Fibroblast of villous mesenchyme (primary cell): ENCODE measurements at regions not wholly inside any gene's neighbourhood (a gene's known extent, or its start where the extent isn't known, plus 50 kb on each side); places are given as distances from the start of the nearest gene placed in this dataset.

Source experiments
- DNase-seq: peaks from one replicate; pipeline ENCODE4 v3.0.0-alpha.2; 2010; ENCODE audit warnings: low read depth
- H3K4me3 ChIP-seq: 2 replicates; pipeline ENCODE4 v1.5.1; 2011; ENCODE audit warnings: low read depth, mild to moderate bottlenecking, low read length
- TF ChIP-seq, protein P1 (sequence below): IDR thresholded peaks from 2 replicates; pipeline ENCODE4 v1.5.1; 2012; ENCODE audit warnings: low read depth, mild to moderate bottlenecking, low read length; ENCODE audit not compliant: insufficient read depth

DNA sequence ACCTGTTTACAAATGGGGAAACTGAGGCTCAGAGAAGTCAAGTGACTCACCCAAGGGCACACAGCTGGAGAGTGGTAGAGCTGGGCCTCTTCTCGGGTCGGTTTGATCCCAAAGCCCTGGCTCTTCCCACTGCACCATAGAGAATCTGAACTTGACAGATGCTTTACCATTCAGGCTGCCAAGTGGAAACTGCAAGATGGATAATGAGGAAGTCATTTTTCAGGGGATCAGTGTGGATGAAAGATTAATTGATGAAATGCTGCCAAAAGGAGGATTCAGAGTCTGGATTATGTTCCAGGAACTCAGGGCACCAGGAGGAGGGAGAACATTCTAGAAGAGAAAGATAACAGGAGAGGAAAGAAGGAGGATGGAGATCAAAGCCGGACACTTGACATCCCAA is 185.9 kb upstream of the ZBED5 start:
- TF ChIP-seq, protein P1, sequence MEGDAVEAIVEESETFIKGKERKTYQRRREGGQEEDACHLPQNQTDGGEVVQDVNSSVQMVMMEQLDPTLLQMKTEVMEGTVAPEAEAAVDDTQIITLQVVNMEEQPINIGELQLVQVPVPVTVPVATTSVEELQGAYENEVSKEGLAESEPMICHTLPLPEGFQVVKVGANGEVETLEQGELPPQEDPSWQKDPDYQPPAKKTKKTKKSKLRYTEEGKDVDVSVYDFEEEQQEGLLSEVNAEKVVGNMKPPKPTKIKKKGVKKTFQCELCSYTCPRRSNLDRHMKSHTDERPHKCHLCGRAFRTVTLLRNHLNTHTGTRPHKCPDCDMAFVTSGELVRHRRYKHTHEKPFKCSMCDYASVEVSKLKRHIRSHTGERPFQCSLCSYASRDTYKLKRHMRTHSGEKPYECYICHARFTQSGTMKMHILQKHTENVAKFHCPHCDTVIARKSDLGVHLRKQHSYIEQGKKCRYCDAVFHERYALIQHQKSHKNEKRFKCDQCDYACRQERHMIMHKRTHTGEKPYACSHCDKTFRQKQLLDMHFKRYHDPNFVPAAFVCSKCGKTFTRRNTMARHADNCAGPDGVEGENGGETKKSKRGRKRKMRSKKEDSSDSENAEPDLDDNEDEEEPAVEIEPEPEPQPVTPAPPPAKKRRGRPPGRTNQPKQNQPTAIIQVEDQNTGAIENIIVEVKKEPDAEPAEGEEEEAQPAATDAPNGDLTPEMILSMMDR: no peak
- H3K4me3 ChIP-seq: no peak overlapping the region
- DNase-seq: no peak

DNA sequence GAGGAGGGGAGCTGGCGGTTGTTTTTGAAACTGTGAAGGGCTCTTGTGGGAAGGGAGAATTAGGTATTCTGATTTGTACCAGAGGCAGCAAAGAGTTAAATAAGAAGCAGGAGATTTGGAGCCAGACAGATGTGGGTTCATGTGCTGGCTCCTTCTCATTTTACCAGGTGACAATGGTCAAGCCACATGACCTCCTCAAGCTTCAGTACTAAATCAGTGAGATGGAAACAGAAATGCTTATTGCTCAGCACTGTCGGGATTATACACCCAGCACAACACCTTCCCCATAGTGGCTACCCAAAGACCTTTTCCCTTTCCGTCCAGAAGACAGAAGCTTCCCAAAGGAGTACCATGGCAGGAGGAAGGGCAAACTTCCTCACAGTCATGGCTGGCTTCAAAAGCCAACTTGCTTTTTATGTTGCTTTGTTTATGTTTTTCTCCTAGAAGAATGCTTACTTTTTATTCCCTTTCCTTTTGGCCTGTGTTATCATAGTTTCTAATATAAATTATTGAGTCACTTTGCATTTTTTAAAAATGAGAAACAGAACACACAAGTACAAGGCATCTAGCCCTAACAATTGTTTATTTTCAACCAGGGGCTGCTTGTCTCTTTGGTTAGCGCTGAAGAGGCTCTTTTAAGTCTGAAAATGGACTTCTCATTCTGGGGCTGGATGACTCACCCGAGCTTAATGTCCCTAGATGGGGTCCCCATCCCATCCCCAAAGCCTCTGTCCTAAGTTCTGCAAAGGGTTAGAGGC is 181.5 kb upstream of the ZBED5 start:
- H3K4me3 ChIP-seq: no peak overlapping the region
- DNase-seq: peak; percentile 60
- TF ChIP-seq, protein P1: no peak

DNA sequence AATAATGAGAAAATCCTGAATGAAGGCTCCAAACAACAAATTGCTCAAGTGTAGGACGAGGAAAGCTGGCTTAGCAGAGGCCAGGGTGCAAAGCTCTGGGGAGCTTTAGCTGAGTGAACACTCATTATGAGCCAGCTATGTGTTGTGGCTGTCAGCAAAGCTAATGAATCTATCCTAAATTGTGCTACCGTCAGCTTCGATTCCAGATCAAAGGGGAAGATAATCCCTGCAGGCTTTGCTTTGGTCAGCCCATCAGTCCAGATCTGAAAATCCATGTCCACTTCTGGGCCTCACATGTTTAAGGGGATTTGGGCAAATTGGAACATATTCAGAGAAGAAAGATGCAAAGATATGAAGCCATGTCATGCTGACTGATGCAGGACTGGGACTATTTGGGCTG is 180.9 kb upstream of the ZBED5 start:
- no peak overlapping the region for H3K4me3 ChIP-seq
- TF ChIP-seq, protein P1: no peak
- no peak for DNase-seq

DNA sequence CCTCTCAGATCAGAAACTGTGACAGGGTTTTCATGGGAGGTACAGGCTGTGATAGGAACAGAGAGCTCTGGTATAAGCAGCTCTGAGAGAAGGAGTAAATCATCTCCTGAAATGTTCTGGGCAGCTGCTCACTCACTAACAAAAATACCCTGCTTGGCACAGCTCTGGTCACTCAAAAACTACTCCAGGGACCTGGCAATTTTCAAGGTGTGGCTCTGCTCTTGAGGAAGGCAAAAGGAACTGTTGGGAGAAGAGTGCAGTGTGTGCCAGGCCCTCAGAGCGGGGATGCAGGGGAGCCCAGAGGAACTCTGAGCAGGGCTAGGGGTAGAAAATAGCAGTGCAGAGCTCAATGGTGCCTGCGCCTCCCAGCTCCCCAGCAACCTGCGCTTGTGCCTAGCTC is 180.5 kb upstream of the ZBED5 start:
- no peak overlapping the region for H3K4me3 ChIP-seq
- no peak for DNase-seq
- TF ChIP-seq, protein P1: no peak

DNA sequence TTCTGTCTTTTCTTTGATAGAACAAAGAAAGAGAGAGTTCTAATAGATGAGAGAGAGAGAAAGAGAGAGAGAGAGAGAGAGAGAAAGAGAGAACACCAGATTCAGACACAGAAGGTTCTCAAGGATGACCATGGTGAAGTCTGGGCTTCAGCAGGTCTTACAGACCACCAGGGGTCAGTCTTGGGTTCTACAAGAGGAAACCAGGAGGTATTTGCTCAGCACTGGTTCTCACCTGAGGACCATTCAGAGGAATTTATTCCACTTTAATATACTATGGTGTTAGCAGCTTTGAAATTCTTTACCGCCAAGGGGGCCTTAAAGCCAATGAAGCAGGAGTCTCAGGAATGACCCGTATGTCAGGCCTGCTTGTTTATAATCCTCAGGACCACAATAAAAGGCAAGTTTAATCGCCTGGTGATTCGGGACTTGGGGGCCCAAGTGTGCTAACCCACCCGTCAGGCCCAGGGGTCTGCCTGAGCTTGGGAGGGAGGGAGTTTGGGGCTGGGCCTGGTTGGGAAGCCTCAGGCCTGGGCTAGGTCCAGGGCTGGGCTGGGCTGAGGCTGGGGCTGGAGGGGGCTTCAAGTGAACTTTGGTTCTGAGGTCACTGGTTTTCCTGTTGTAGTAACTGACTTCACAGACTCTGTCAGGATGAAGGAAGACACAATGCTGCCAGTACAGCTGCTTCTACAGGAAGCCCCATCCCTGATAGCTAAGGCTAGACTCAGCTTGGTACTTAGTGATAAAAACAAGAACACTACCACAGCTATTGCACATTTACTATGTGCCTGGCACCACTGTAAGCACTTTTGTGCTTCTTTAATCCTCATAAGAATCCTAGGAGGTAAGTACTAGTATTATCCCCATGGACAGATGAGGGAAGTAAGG is 179.2 kb upstream of the ZBED5 start:
- DNase-seq: peak; percentile 64
- TF ChIP-seq, protein P1: peak; percentile 68
- H3K4me3 ChIP-seq: no peak overlapping the region

DNA sequence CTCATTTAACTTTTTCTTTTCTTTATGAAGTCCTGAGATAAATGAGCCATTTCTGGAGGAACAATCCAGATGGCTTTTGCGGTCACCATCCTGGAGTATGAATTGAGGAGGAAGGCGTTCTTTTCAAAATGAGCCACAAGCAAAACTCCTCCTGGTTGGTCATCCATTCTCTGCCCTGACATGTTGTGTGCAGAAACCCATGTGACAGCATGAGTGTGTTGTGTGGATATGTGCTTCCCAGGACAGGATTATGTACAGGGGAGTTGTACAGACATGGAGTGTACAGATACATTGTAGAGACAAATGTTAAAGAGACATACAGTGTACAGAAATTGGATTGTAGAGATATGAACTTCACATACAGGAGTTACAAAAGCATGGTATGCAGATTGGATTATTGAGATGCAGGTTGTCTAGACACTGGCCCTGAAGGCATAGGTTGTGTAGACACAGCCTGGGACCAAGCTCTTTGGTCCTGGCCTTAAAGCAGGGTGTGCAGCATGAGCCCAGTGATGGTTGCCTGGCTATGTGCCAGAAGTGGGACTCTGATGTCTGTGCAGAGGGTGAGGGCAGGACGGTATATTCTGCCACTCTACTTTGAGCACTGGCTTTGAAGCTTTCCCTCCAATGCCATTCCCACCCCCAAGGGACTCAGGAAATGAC is 178.5 kb upstream of the ZBED5 start:
- no peak overlapping the region for H3K4me3 ChIP-seq
- DNase-seq: no peak
- TF ChIP-seq, protein P1: no peak
